ENCODE measurements at regions not wholly inside any gene's neighbourhood (a gene's known extent, or its start where the extent isn't known, plus 50 kb on each side); places are given as distances from the start of the nearest gene placed in this dataset.

DNA sequence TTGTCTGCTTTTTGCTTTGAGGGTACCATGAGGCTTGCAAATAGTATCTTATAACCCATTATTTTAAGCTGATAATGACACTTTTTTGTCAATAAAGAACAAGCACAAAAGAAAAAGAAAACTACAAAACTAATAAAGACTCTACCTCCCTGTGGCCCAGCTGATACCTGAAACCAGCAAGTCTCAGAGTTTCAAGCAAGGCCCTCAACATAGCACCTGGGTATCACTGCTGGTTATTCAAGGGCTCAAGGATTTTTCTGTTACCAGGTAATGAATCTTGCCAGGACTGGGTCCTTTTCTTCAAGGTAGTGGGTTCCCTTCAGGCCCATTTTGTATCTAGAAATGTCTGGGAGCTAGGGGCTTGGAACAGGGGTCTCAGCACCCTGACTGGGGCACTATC, 281.6 kb upstream of the C11orf87 start:
- H3K36me3 ChIP-seq: no peaks in the 10 kb centered on the region
- H4K20me1 ChIP-seq (ENCODE audit: low read depth): no peaks in the 10 kb centered on the region
- peaks cover 3% of the 10 kb centered on the region for H3K4me1 ChIP-seq
- H3K4me3 ChIP-seq: no peak overlapping the region
- no peaks in the 10 kb centered on the region for H3F3A ChIP-seq (ENCODE audit: low read depth)
- no peak for DNase-seq (ENCODE audit: low spot score)
- H3K9ac ChIP-seq: no peak overlapping the region
- H3K4me2 ChIP-seq: no peak overlapping the region
- peaks cover 4% of the 10 kb centered on the region for H3K27me3 Mint-ChIP-seq (ENCODE audit: insufficient read depth, low read depth)
- no peaks in the 10 kb centered on the region for H3K36me3 Mint-ChIP-seq
- no peak overlapping the region for H3K27ac ChIP-seq
- H3K9me3 Mint-ChIP-seq: peaks cover 7% of the 10 kb centered on the region
- H3K27me3 ChIP-seq: no peaks in the 10 kb centered on the region
- H3K9me3 ChIP-seq (ENCODE audit: low read depth): no peaks in the 10 kb centered on the region
- peaks cover 2% of the 10 kb centered on the region for H3K4me1 Mint-ChIP-seq
- H3K4me3 Mint-ChIP-seq: no peak overlapping the region
- H3K79me2 ChIP-seq (ENCODE audit: low read depth): no peaks in the 10 kb centered on the region
- TF ChIP-seq, protein P1, sequence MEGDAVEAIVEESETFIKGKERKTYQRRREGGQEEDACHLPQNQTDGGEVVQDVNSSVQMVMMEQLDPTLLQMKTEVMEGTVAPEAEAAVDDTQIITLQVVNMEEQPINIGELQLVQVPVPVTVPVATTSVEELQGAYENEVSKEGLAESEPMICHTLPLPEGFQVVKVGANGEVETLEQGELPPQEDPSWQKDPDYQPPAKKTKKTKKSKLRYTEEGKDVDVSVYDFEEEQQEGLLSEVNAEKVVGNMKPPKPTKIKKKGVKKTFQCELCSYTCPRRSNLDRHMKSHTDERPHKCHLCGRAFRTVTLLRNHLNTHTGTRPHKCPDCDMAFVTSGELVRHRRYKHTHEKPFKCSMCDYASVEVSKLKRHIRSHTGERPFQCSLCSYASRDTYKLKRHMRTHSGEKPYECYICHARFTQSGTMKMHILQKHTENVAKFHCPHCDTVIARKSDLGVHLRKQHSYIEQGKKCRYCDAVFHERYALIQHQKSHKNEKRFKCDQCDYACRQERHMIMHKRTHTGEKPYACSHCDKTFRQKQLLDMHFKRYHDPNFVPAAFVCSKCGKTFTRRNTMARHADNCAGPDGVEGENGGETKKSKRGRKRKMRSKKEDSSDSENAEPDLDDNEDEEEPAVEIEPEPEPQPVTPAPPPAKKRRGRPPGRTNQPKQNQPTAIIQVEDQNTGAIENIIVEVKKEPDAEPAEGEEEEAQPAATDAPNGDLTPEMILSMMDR (IDR thresholded peaks at IDR 0.05): no peak
- TF ChIP-seq EZH2phosphoT487 (IDR thresholded peaks at IDR 0.05) (no peak), EZH2 (IDR thresholded peaks at IDR 0.05) (no peak)
- H3K27ac Mint-ChIP-seq: no peak overlapping the region
- no peak overlapping the region for H2AFZ ChIP-seq (replicated peaks)

DNA sequence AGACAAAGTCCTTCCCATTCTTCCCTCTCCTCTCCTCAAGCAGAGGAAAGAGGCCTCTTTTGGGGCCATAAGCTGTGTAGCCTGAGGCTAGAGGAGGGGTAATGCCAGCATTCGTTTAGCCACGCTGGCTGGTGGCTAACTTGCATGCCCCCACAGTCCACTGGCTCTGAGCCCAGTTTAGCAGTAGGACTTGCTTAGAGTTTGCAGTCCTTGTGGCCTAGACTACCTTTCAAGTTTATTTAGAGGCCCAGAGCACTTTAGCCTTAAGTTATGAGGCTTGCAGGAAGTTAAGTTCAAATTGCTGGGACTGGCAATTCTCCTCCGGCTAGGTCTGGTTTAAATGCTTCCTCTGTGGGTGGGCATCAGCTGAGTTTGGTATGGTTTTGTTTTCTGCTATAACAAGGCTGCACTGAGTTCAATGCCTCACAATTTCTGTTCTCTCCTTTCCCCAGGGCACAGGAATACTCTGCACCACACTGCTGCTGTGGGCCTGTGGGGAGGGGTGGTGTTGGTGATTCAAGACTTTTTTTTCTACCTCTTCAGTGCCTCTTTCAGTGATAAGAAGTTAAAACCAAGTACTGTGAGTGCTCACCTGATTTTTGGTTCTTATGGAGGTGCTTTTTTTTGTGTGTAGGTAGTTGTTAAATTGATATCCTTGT, 281.0 kb upstream of the C11orf87 start:
- DNase-seq (ENCODE audit: low spot score): no peak
- H3K4me1 Mint-ChIP-seq: peaks cover 2% of the 10 kb centered on the region
- H3K27me3 ChIP-seq: no peaks in the 10 kb centered on the region
- H3K4me3 Mint-ChIP-seq: no peak overlapping the region
- H3K27me3 Mint-ChIP-seq (ENCODE audit: insufficient read depth, low read depth): peaks cover 4% of the 10 kb centered on the region
- TF ChIP-seq, protein P1 (IDR thresholded peaks at IDR 0.05): no peak
- TF ChIP-seq EZH2 (IDR thresholded peaks at IDR 0.05) (no peak), EZH2phosphoT487 (IDR thresholded peaks at IDR 0.05) (no peak)
- H3K79me2 ChIP-seq (ENCODE audit: low read depth): no peaks in the 10 kb centered on the region
- H3F3A ChIP-seq (ENCODE audit: low read depth): no peaks in the 10 kb centered on the region
- H3K27ac ChIP-seq: no peak overlapping the region
- no peaks in the 10 kb centered on the region for H4K20me1 ChIP-seq (ENCODE audit: low read depth)
- no peaks in the 10 kb centered on the region for H3K36me3 Mint-ChIP-seq
- H3K4me1 ChIP-seq: peaks cover 5% of the 10 kb centered on the region
- H3K27ac Mint-ChIP-seq: no peak overlapping the region
- H3K4me2 ChIP-seq: no peak overlapping the region
- no peaks in the 10 kb centered on the region for H3K36me3 ChIP-seq
- no peak overlapping the region for H3K4me3 ChIP-seq
- no peak overlapping the region for H3K9ac ChIP-seq
- H2AFZ ChIP-seq (replicated peaks): no peak overlapping the region
- peaks cover 5% of the 10 kb centered on the region for H3K9me3 Mint-ChIP-seq
- H3K9me3 ChIP-seq (ENCODE audit: low read depth): no peaks in the 10 kb centered on the region

DNA sequence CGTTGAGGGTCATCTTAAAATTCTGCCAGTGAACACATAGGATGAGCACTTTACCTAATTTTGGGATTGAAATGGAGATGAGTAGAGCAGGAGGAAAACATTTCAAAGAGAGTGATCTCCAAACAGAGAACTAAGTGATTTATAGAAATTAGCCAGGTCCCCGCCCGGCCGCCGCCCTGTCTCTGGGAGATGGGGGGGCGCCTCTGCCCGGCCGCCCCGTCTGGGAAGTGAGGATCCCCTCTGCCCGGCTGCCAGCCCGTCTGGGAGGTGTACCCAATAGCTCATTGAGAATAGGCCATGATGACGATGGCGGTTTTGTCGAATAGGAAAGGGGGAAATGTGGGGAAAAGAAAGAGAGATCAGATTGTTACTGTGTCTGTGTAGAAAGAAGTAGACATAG, 276.7 kb upstream of the C11orf87 start:
- Histone ChIP-seq H3K27me3 (no peaks in the 10 kb centered on the region), H3K79me2 (ENCODE audit: low read depth) (no peaks in the 10 kb centered on the region), H3K4me2 (no peak overlapping the region), H2AFZ (replicated peaks) (no peak overlapping the region), H3K9me3 (ENCODE audit: low read depth) (no peaks in the 10 kb centered on the region), H3K36me3 (no peaks in the 10 kb centered on the region), H4K20me1 (ENCODE audit: low read depth) (no peaks in the 10 kb centered on the region), H3K9ac (no peak overlapping the region), H3K27ac (no peak overlapping the region), H3K4me1 (peaks cover 15% of the 10 kb centered on the region), H3F3A (ENCODE audit: low read depth) (no peaks in the 10 kb centered on the region), H3K4me3 (no peak overlapping the region)
- Mint-ChIP-seq H3K27me3 (ENCODE audit: insufficient read depth, low read depth) (peaks cover 3% of the 10 kb centered on the region), H3K9me3 (peaks cover 2% of the 10 kb centered on the region), H3K27ac (no peak overlapping the region), H3K4me3 (no peak overlapping the region), H3K4me1 (peaks cover 24% of the 10 kb centered on the region), H3K36me3 (no peaks in the 10 kb centered on the region)
- TF ChIP-seq EZH2phosphoT487 (IDR thresholded peaks at IDR 0.05) (no peak), EZH2 (IDR thresholded peaks at IDR 0.05) (no peak)
- TF ChIP-seq, protein P1 (IDR thresholded peaks at IDR 0.05): no peak
- no peak for DNase-seq (ENCODE audit: low spot score)

All from neural progenitor cell (in vitro differentiated cells).